GM18511 (cell line): ENCODE measurements at regions not wholly inside any gene's neighbourhood (a gene's known extent, or its start where the extent isn't known, plus 50 kb on each side); places are given as distances from the start of the nearest gene placed in this dataset.

Source experiments
- ATAC-seq: cut with Tn5 transposase; IDR thresholded peaks from one replicate; pipeline ENCODE4 v1.9.1; 2021; ENCODE audit warnings: mild to moderate bottlenecking, moderate library complexity; ENCODE audit not compliant: unreplicated experiment

DNA sequence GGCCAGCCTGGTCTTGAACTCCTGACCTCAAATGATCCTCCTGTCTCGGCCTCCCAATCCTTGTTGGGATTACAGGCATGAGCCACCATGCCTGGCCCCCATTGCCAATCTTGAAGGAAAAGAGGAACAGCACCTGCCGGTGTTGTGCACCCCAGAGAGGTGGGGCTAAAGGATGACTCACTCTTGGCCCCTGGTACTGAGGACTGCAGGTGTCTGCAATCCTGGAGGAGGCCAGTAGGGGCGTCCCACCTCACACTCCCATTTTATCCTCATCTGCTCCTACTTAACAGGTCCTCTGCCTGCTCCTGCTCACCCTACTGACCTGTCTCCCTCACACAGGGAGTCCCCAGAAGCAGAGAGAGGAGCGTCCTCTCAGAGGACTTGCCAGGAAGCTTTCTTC, 390.4 kb downstream of the ARHGEF28 start:
- no peak for ATAC-seq

DNA sequence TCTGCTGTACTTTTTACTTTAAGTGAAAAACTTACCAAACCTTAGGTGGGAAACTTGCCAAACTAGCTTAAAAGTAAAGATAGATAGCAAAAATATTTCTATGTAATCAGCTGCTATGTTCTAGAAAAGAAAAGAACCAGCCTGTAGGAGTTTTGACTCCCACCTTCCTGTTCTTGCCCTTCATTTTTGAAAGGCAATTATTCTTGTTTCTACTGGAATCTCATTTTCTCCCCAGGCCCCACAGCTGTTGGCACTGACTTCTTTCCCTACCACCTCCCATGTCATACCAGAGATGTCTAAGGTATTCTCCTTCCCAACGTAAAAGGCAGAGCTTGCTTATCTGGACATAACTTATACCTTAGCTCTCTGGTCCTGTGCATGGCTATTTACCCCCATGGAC, 389.7 kb downstream of the ARHGEF28 start:
- no peak for ATAC-seq

DNA sequence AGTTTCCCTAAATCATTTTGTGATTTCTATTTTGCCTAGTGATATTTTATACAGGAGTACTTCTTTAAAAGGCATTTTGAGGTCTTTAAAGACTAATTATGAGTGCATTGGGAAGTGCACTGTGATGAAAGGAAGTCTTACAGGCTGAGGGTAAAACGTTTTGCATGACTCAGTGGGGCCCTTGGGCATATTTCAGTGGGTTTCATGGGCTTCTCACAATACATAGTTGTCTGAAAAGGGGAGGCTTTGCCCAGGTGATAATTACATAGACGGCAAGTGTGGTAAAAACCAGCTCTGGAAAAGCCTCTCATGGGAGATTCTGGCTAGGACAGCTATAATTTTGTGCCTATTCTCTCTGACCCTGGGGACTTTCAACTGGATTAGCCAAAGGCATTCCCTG, 387.2 kb downstream of the ARHGEF28 start:
- no peak for ATAC-seq

DNA sequence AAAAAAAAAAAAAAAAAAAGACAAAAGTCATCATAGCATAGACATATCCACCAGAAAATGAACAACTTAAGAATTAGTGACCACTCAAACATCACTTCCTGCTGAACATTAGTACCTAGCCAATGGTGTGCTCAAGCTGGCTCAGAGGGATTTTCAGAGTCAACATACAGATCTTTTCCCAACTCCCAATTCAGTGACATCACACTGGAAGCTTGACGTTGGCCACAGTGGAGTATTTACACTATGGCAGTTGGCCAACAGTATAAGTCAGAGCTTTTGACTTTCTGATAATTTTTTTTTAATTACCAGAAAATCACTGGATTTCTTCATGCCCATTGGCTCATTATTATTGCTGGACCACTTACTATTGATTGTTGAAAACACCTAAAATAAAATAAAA, 383.5 kb downstream of the ARHGEF28 start:
- no peak for ATAC-seq

DNA sequence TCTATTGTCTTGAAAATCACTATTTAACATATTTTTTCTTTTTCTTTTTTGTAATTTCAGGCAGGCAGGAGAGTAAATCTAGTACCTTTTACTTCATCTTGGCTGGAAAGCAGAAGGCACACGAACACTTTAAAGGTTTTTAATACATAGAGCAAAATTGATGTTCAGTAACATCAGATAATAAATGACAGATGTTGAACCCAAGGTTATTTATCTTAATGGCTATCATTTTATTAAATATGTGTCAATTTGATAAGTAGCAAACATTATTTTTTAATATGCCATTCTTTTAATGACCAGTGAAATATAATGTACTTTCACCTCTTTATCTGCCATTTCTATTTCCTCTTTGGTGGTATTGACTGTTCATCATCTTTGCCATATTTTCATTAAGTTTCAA, 381.2 kb downstream of the ARHGEF28 start:
- no peak for ATAC-seq

DNA sequence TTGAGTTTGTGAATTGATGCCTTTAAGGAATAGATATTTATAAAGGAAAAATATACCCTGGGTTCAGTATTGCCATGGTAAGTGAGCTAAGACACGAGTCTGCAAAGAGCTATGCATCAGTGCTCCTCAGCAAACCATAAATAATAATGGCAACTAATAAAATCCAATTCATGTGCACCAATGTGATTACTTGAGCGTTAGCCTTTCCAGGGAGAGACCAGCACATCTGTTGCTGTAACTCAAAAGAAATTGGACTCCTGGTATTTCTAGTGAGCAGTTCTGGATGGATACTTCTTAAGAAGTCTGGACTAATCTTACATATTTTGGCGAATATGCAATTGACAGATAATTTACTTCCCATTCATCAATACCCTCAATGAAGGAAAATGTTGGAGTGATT, 373.3 kb downstream of the ARHGEF28 start:
- ATAC-seq = no peak

DNA sequence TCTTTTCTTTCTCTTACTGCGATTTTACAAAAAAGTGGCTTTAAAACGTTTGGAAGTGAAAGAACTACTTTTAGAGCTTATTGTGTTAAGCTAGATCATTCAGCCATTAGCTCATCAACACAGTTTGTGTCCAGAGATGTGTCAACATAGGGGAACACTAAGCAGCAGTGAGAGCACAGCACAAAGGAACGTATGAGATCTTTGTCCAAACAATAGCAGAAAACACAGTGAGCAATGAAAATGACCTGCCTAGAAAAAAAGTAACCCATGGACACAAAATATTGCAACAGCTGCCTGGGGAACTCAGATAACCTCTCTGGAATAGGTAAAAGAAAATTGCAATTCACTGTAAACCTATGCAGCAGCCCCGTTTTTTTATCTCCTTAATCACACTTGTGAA, 372.5 kb downstream of the ARHGEF28 start:
- ATAC-seq = no peak

DNA sequence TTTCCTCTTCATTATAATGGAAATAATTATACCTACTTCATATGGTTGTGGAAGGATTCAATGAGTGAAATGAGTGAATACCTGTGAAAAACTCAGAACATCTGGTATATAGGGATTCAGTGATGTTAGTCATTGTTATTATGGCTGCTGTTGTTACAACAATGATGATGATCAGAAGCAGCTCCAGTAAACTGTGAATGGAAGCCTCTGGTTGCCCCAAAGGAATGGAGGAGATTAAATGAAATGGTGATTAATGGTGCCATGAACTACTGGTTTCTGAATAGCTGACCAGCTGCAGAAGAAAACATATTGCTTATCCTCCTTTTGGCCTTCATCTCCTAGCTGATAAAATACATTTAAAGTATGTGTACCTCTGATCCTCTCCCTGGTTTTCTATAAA, 372.0 kb downstream of the ARHGEF28 start:
- ATAC-seq = no peak

DNA sequence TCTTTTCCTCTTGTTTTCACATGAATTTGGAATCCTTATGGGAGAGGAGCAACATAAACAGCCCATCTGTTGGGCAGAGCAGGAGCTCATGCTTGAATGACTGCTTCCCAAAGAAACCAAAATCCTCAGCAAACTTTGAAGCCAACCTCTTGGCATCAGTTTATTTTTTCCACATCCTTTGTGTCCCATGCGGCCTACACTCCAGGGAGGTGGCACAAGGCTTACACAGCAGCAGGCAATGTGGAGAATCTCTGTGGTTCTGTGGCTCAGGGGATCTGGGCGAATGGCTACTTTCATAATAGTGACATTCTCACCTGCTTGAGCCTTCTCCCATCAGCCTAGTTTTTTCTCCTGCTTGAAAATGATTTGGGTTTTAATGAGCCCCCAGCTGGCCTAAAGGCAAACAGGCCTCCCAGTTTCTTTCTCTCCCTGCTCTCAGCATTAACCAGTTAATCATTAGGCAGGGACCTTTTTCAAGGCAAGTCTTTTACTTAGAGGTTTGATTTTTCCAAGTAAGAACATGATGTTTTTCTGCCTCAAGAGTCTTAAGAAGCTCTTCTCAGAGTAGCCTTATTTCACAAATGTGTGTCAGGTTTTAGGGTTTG, 370.3 kb downstream of the ARHGEF28 start:
- ATAC-seq = no peak

DNA sequence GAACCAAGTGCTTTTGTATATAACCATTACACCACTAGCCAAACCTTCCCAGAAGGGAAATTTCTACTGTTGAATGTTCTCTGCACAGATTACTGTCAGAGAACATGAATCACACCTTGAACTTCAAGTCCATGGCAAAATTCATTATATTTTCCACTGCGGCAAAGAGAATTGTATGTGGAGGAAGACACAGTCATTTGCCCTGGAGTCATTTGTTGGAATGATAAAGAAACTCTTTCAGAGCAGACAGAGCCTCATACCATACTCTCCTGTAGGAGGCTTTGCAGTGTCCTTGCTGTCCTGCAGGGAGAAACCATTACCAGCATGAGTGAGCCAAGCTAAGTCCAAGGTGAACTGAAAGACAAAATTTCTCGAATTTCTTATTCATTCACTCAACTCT, 369.0 kb downstream of the ARHGEF28 start:
- ATAC-seq = no peak
